Keratinocyte (primary cell): ENCODE measurements at regions not wholly inside any gene's neighbourhood (a gene's known extent, or its start where the extent isn't known, plus 50 kb on each side); places are given as distances from the start of the nearest gene placed in this dataset.

Experiments used
- DNase-seq: peaks from one replicate; pipeline ENCODE4 v3.0.0-alpha.2; 2011; ENCODE audit warnings: low read depth, missing footprints, low spot score
- FAIRE-seq: peaks from 2 replicates; lab custom pipeline; 2011; peaks lifted over from hg19 to GRCh38; lab: Jason Lieb, UNC
- H2AFZ ChIP-seq: 2 replicates; pipeline ENCODE4 v1.6.0; 2012; ENCODE audit warnings: low read length, control low read depth, inconsistent platforms; ENCODE audit not compliant: control insufficient read depth
- H3K27ac ChIP-seq: 2 replicates; pipeline ENCODE4 v1.5.1; 2011; ENCODE audit warnings: low read length; ENCODE audit not compliant: control insufficient read depth, insufficient read depth
- H3K27me3 ChIP-seq: 3 replicates; pipeline ENCODE4 v1.6.0; 2011; ENCODE audit warnings: low read length; ENCODE audit not compliant: control insufficient read depth, insufficient read depth; ENCODE audit errors: extremely low read depth
- H3K36me3 ChIP-seq, 2 experiments: 2 replicates in 1 of 2; 3 replicates in 1 of 2; pipeline ENCODE4 v1.5.1; 2011; ENCODE audit warnings: low read length in 2 of 2, mild to moderate bottlenecking in 1 of 2; ENCODE audit not compliant: control insufficient read depth in 2 of 2, insufficient read depth in 2 of 2; ENCODE audit errors: extremely low read depth in 1 of 2
- H3K4me1 ChIP-seq: 3 replicates; pipeline ENCODE4 v1.5.1; 2011; ENCODE audit warnings: low read length; ENCODE audit not compliant: control insufficient read depth, insufficient read depth; ENCODE audit errors: extremely low read depth
- H3K4me2 ChIP-seq: 3 replicates; pipeline ENCODE4 v1.6.0; 2011; ENCODE audit warnings: low read depth, low read length; ENCODE audit not compliant: control insufficient read depth, insufficient read depth; ENCODE audit errors: extremely low read depth
- H3K4me3 ChIP-seq, 3 experiments: fragments of 200-600 bp in 1 of 3; sonication (generic) in 1 of 3; 2 replicates in 2 of 3; 3 replicates in 1 of 3; pipeline ENCODE4 v1.5.1; 2011 to 2016; ENCODE audit warnings: low read length in 3 of 3, mild to moderate bottlenecking in 3 of 3, control low read depth in 2 of 3, inconsistent platforms in 1 of 3, low read depth in 1 of 3, mixed read lengths in 1 of 3, mixed run types in 1 of 3, moderate library complexity in 1 of 3; ENCODE audit not compliant: control insufficient read depth in 2 of 3, insufficient read depth in 2 of 3; ENCODE audit errors: extremely low read depth in 1 of 3
- H3K79me2 ChIP-seq: 2 replicates; pipeline ENCODE4 v1.6.0; 2012; ENCODE audit warnings: low read length; ENCODE audit not compliant: control insufficient read depth, insufficient read depth
- H3K9ac ChIP-seq: 3 replicates; pipeline ENCODE4 v1.6.0; 2011; ENCODE audit warnings: low read length; ENCODE audit not compliant: control insufficient read depth, insufficient read depth; ENCODE audit errors: extremely low read depth
- H3K9me1 ChIP-seq: 3 replicates; pipeline ENCODE4 v1.6.0; 2011; ENCODE audit warnings: low read length; ENCODE audit not compliant: control insufficient read depth, insufficient read depth; ENCODE audit errors: extremely low read depth
- H3K9me3 ChIP-seq: 2 replicates; pipeline ENCODE4 v1.5.1; 2012; ENCODE audit warnings: low read depth, low read length; ENCODE audit not compliant: control insufficient read depth
- H4K20me1 ChIP-seq: 3 replicates; pipeline ENCODE4 v1.6.0; 2011; ENCODE audit warnings: low read length; ENCODE audit not compliant: control insufficient read depth, insufficient read depth; ENCODE audit errors: extremely low read depth
- EZH2 ChIP-seq: IDR thresholded peaks from one replicate; pipeline ENCODE4 v1.6.1; 2012; ENCODE audit warnings: inconsistent platforms, mild to moderate bottlenecking, low read length, moderate library complexity
- dilution Hi-C: fragments of 300-500 bp; cut with MboI; formaldehyde crosslinking; loops from one replicate; pipeline ENCODE4 v1.7.0; 2020; ENCODE audit warnings: low sequenced_read_pairs; ENCODE audit not compliant: extremely low pct_ligation_motif_present
- TF ChIP-seq, protein P1 (sequence below), 3 experiments: IDR thresholded peaks in 1 of 3; conservative IDR thresholded peaks in 1 of 3; optimal IDR thresholded peaks in 1 of 3; 2 replicates in 2 of 3; 3 replicates in 1 of 3; pipeline versions ENCODE3 to v1.5.1; 2011; ENCODE audit warnings: low read length in 3 of 3, mild to moderate bottlenecking in 3 of 3, moderate library complexity in 2 of 3, control low read depth in 1 of 3, inconsistent platforms in 1 of 3; ENCODE audit not compliant: insufficient read depth in 2 of 3; ENCODE audit errors: extremely low read depth in 1 of 3

DNA sequence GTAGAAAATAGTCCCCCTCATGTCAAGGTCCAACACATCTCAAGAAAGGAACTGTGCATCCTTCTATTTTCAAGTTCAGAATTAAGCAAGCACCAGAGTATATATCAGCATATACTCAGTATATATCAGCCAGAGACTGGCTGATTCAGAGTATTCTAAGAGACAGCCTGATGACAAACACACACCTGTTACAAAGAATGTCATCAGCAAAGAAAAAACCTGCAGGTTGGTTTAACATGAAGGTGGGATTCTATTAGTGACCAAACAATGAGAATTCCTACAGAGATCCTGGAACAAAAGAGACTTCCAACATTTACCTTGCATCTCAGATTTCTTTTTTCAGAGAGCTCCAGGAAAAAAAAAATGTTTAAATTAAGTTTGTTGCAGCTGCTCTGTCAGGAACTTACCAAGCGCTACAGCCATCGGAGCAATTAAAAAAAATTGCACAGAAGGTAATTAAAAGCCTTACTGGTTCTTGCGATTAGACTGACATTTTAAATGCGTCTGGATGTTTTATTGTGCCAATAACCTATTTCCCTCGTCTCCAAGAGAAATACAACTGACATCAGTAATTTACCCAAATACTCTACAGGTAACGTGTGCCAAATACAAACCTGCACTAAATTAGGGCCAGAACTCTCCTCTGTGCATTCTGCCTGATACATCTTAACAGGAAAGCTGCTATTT lies 218.1 kb downstream of the HNMT start:
- no peak for DNase-seq
- Histone ChIP-seq H2AFZ (no peak overlapping the region), H3K27me3 (no peaks in the 10 kb centered on the region), H3K9me3 (no peaks in the 10 kb centered on the region), H3K79me2 (no peaks in the 10 kb centered on the region), H3K4me3 (no peak overlapping the region), H3K36me3 (no peaks in the 10 kb centered on the region), H3K9me1 (no peaks in the 10 kb centered on the region), H3K27ac (no peak overlapping the region), H3K4me1 (no peaks in the 10 kb centered on the region), H4K20me1 (no peaks in the 10 kb centered on the region), H3K9ac (no peak overlapping the region), H3K4me2 (no peak overlapping the region)
- dilution Hi-C loops: no loop called here
- no peak for TF ChIP-seq EZH2
- TF ChIP-seq, protein P1, sequence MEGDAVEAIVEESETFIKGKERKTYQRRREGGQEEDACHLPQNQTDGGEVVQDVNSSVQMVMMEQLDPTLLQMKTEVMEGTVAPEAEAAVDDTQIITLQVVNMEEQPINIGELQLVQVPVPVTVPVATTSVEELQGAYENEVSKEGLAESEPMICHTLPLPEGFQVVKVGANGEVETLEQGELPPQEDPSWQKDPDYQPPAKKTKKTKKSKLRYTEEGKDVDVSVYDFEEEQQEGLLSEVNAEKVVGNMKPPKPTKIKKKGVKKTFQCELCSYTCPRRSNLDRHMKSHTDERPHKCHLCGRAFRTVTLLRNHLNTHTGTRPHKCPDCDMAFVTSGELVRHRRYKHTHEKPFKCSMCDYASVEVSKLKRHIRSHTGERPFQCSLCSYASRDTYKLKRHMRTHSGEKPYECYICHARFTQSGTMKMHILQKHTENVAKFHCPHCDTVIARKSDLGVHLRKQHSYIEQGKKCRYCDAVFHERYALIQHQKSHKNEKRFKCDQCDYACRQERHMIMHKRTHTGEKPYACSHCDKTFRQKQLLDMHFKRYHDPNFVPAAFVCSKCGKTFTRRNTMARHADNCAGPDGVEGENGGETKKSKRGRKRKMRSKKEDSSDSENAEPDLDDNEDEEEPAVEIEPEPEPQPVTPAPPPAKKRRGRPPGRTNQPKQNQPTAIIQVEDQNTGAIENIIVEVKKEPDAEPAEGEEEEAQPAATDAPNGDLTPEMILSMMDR (optimal IDR thresholded peaks at IDR 0.05 in 1 of 3, IDR thresholded peaks at IDR 0.05 in 1 of 3, conservative IDR thresholded peaks at IDR 0.05 in 1 of 3; ENCODE audit: extremely low read depth in 1 of 3, insufficient read depth in 2 of 3, low read length in 3 of 3): no peak
- FAIRE-seq: no peak

DNA sequence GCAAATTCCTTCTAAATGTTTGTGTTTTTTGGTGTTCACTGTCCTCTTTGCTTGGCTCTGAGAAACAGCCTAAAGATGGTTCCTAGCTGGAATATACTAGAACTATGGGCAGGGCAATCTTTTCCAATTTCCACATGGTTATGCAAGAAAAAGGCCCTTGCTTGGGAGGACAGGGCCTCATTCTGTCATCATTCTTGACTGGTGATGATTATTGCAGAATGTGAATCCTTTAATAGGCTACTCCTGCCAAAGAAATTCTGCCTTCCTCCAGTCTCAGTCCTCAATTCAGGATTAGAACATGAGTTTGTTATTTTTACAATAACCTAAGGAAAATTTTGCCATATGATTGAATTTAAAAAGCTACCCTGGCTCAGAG lies 218.7 kb downstream of the HNMT start:
- dilution Hi-C loops: no loop called here
- H3K4me3 ChIP-seq: no peak overlapping the region
- H3K4me1 ChIP-seq: no peaks in the 10 kb centered on the region

More for the DNA sequence above, 218.7 kb downstream of the HNMT start:
- Histone ChIP-seq H3K4me2 (no peak overlapping the region), H3K27me3 (no peaks in the 10 kb centered on the region), H3K9me3 (no peaks in the 10 kb centered on the region), H3K9ac (no peak overlapping the region), H4K20me1 (no peaks in the 10 kb centered on the region), H3K27ac (no peak overlapping the region), H2AFZ (no peak overlapping the region), H3K9me1 (no peaks in the 10 kb centered on the region), H3K79me2 (no peaks in the 10 kb centered on the region), H3K36me3 (no peaks in the 10 kb centered on the region)
- FAIRE-seq (no peak), DNase-seq (no peak)
- TF ChIP-seq, protein P1 (optimal IDR thresholded peaks at IDR 0.05 in 1 of 3, IDR thresholded peaks at IDR 0.05 in 1 of 3, conservative IDR thresholded peaks at IDR 0.05 in 1 of 3; ENCODE audit: extremely low read depth in 1 of 3, insufficient read depth in 2 of 3, low read length in 3 of 3): no peak
- TF ChIP-seq EZH2: no peak
